ENCODE measurements at regions not wholly inside any gene's neighbourhood (a gene's known extent, or its start where the extent isn't known, plus 50 kb on each side); places are given as distances from the start of the nearest gene placed in this dataset.
"Not testable (repeated sequence)": the region's sequence is repeated elsewhere in the genome, so short reads cannot be mapped to it uniquely, and the experiment has no call there.

- Histone ChIP-seq H3K27ac (no peak overlapping the region), H3K4me3 (no peak overlapping the region), H3K36me3 (replicated peaks in 1 of 2; ENCODE audit: insufficient read depth in 1 of 2, low read depth in 2 of 2) (no peaks in the 10 kb centered on the region), H3K9me3 (no peaks in the 10 kb centered on the region), H3K27me3 (no peaks in the 10 kb centered on the region), H3K4me1 (no peaks in the 10 kb centered on the region)
- TF ChIP-seq CTCF (IDR thresholded peaks at IDR 0.05), result no peak
- DNase-seq (no peak), ATAC-seq (no peak)
- intact Hi-C loops (cut with DNase I), result no loop called here
- WGBS, 2 donors, result 70 to 74% methylated on average over 1 of the region's 1 CpG
These were observed 59.6 kb upstream of the ADAMTS5 start for GRCh38 chr21:27026501-27026900.

- 48 to 64% methylated on average over 7 to 10 of the region's 10 CpGs for WGBS, 2 donors
- H3K27ac ChIP-seq; H3K27me3 ChIP-seq; H3K4me1 ChIP-seq; H3K4me3 ChIP-seq; ATAC-seq; H3K9me3 ChIP-seq; DNase-seq; H3K36me3 ChIP-seq (replicated peaks in 1 of 2; ENCODE audit: insufficient read depth in 1 of 2, low read depth in 2 of 2); intact Hi-C loops (cut with DNase I): not testable (repeated sequence)
These were observed 58.8 kb upstream of the ADAMTS5 start for GRCh38 chr21:27025708-27026107.

DNA sequence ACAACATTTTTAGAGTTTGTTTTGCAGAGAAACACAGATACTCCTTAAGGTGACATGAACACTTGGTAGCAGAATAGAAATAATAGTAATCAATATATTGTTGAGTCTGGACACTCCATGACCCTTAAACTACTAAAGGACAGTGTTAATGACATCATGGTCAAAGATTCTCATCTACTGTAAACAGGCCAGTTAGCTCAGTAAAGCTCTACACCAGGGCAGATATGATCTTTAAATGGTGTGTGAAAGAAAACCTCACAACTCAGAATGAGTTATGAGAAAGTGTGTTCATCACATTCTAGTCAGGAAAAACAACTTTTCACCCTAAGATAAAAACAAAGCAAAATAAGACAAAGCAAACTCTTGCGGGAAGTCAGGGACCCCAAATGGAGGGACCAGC is 58.1 kb upstream of the ADAMTS5 start:
- no peak for TF ChIP-seq CTCF (IDR thresholded peaks at IDR 0.05)
- TF ChIP-seq POLR2A (IDR thresholded peaks at IDR 0.05), result no peak
- no peak overlapping the region for H3K27ac ChIP-seq
- ATAC-seq (no peak), DNase-seq (no peak)
- H3K9me3 ChIP-seq, result no peaks in the 10 kb centered on the region
- H3K4me3 ChIP-seq, result no peak overlapping the region
- intact Hi-C loops (cut with DNase I), result no loop called here
- H3K27me3 ChIP-seq, result no peaks in the 10 kb centered on the region
- H3K36me3 ChIP-seq (replicated peaks in 1 of 2; ENCODE audit: insufficient read depth in 1 of 2, low read depth in 2 of 2), result no peaks in the 10 kb centered on the region
- 88 to 89% methylated on average over 1 of the region's 1 CpG for WGBS, 2 donors
- H3K4me1 ChIP-seq, result no peaks in the 10 kb centered on the region

DNA sequence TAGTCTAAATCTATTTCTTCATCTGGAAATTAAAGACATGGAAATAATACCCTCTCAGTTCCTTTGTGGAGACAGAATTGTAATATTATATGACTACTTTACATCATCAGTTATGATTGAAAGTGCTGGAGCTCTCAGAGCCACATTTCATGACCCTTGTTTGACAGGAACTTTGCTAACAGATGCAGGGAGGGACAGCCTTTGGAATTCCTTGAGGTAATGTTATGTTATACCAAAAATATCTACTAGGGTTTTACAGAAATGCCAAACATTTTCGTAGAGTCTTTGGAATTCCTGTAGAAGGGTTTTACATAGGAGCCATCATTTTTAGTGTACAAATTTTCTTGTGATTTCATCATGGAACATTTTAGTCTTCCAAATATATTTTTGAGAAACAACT is 57.4 kb upstream of the ADAMTS5 start:
- H3K4me1 ChIP-seq, result no peaks in the 10 kb centered on the region
- ATAC-seq (no peak), DNase-seq (no peak)
- H3K27me3 ChIP-seq, result no peaks in the 10 kb centered on the region
- TF ChIP-seq POLR2A (IDR thresholded peaks at IDR 0.05), result no peak
- no peak for TF ChIP-seq CTCF (IDR thresholded peaks at IDR 0.05)
- 37 to 38% methylated on average over 1 of the region's 1 CpG for WGBS, 2 donors
- H3K27ac ChIP-seq, result no peak overlapping the region
- intact Hi-C loops (cut with DNase I), result no loop called here
- H3K9me3 ChIP-seq, result no peaks in the 10 kb centered on the region
- no peak overlapping the region for H3K4me3 ChIP-seq
- H3K36me3 ChIP-seq (replicated peaks in 1 of 2; ENCODE audit: insufficient read depth in 1 of 2, low read depth in 2 of 2), result no peaks in the 10 kb centered on the region

- DNase-seq, result no peak
These were observed 56.3 kb upstream of the ADAMTS5 start for GRCh38 chr21:27023186-27023585.

More at GRCh38 chr21:27023186-27023585, 56.3 kb upstream of the ADAMTS5 start:
- intact Hi-C loops (cut with DNase I), result no loop called here
- TF ChIP-seq POLR2A (IDR thresholded peaks at IDR 0.05), result no peak
- TF ChIP-seq CTCF (IDR thresholded peaks at IDR 0.05), result no peak
- Histone ChIP-seq H3K27ac (no peak overlapping the region), H3K4me1 (no peaks in the 10 kb centered on the region), H3K4me3 (no peak overlapping the region), H3K9me3 (no peaks in the 10 kb centered on the region), H3K27me3 (no peaks in the 10 kb centered on the region), H3K36me3 (replicated peaks in 1 of 2; ENCODE audit: insufficient read depth in 1 of 2, low read depth in 2 of 2) (no peaks in the 10 kb centered on the region)
- WGBS, 2 donors, result 87 to 88% methylated on average over 4 of the region's 4 CpGs
- ATAC-seq, result no peak
